Right lobe of liver (tissue), 4 donors: ENCODE measurements at regions not wholly inside any gene's neighbourhood (a gene's known extent, or its start where the extent isn't known, plus 50 kb on each side); places are given as distances from the start of the nearest gene placed in this dataset.

Experiments used
- POLR2A ChIP-seq: fragments of 450-650 bp; IDR thresholded peaks from one replicate; pipeline ENCODE4 v1.6.1; 2017; ENCODE audit warnings: antibody characterized with exemption, mild to moderate bottlenecking
- TF ChIP-seq, protein P1 (sequence below), 4 donors: fragments of 200-600 bp in 3 of 4; fragments of 450-650 bp in 1 of 4; IDR thresholded peaks; one replicate each; pipeline versions ENCODE4 v1.5.1 to v1.8.0; 2016 to 2022; ENCODE audit warnings: antibody characterized with exemption in 4 of 4, mild to moderate bottlenecking in 2 of 4
- donor health status: DM: no; HTN: no; CAD: no.
- donor health status: DM: no; HTN: no; CAD: no.
- donor health status: DM: no; HTN: yes; CAD: no.

- TF ChIP-seq, protein P1, sequence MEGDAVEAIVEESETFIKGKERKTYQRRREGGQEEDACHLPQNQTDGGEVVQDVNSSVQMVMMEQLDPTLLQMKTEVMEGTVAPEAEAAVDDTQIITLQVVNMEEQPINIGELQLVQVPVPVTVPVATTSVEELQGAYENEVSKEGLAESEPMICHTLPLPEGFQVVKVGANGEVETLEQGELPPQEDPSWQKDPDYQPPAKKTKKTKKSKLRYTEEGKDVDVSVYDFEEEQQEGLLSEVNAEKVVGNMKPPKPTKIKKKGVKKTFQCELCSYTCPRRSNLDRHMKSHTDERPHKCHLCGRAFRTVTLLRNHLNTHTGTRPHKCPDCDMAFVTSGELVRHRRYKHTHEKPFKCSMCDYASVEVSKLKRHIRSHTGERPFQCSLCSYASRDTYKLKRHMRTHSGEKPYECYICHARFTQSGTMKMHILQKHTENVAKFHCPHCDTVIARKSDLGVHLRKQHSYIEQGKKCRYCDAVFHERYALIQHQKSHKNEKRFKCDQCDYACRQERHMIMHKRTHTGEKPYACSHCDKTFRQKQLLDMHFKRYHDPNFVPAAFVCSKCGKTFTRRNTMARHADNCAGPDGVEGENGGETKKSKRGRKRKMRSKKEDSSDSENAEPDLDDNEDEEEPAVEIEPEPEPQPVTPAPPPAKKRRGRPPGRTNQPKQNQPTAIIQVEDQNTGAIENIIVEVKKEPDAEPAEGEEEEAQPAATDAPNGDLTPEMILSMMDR (IDR thresholded peaks at IDR 0.05): no peak
- no peak for TF ChIP-seq POLR2A
Measured at GRCh38 chr11:71356280-71356876, 91.8 kb downstream of the DHCR7 start.
